HUES64 (cell line): ENCODE measurements at regions not wholly inside any gene's neighbourhood (a gene's known extent, or its start where the extent isn't known, plus 50 kb on each side); places are given as distances from the start of the nearest gene placed in this dataset.

Experiments
- H3K27ac ChIP-seq: 2 replicates; pipeline ENCODE4 v1.7.0; 2013; ENCODE audit warnings: low read depth, low read length, inconsistent platforms
- H3K27me3 ChIP-seq: 2 replicates; pipeline ENCODE4 v1.6.1; 2013; ENCODE audit warnings: mild to moderate bottlenecking, low read length; ENCODE audit not compliant: insufficient read depth
- H3K36me3 ChIP-seq: 2 replicates; pipeline ENCODE4 v1.6.1; 2013; ENCODE audit warnings: mild to moderate bottlenecking, low read length; ENCODE audit not compliant: insufficient read depth
- H3K4me1 ChIP-seq: 2 replicates; pipeline ENCODE4 v1.6.1; 2013; ENCODE audit warnings: mild to moderate bottlenecking, low read length, moderate library complexity; ENCODE audit not compliant: insufficient read depth
- H3K4me3 ChIP-seq: 2 replicates; pipeline ENCODE4 v1.5.1; 2013; ENCODE audit warnings: mild to moderate bottlenecking, low read length, moderate library complexity
- H3K9ac ChIP-seq: 2 replicates; pipeline ENCODE4 v1.6.1; 2013; ENCODE audit warnings: mild to moderate bottlenecking, low read depth, low read length
- H3K9me3 ChIP-seq: 2 replicates; pipeline ENCODE4 v1.6.1; 2013; ENCODE audit warnings: low read depth, low read length; ENCODE audit not compliant: insufficient read depth
- WGBS: fragments of 150-250, 120-280 bp; methylation state at CpG from one replicate; pipeline ENCODE4 v1.1.7; 2013; ENCODE audit warnings: missing lambda C conversion rate; 5-methylcytosine and 5-hydroxymethylcytosine counted together

DNA sequence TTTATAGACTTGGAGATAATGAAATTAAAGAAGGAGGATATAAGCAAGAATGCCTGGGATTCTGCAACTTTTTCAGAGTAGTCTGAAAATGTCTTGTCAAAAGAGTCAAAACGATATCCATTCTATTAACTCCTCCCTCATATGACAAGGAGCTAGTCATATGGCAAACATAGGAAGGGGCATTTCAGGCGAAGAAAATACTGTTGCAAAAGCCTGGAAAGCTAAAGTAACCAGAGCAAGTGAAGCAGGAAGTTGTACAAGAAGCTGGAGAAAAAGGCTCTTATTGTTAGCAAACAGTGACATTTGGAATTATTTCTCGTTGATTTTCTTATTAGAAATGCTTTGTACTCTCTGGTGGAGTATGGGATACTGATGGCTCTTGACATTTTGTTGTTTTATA, 94.0 kb upstream of the PTPRD start:
- Histone ChIP-seq H3K27me3 (no peaks in the 10 kb centered on the region), H3K9ac (no peak overlapping the region), H3K9me3 (no peaks in the 10 kb centered on the region), H3K36me3 (no peaks in the 10 kb centered on the region), H3K27ac (no peak overlapping the region), H3K4me1 (peaks cover 6% of the 10 kb centered on the region; the same call in 1 of the 2 replicates), H3K4me3 (no peak overlapping the region)
- WGBS: 93% methylated on average over 3 of the region's 3 CpGs

DNA sequence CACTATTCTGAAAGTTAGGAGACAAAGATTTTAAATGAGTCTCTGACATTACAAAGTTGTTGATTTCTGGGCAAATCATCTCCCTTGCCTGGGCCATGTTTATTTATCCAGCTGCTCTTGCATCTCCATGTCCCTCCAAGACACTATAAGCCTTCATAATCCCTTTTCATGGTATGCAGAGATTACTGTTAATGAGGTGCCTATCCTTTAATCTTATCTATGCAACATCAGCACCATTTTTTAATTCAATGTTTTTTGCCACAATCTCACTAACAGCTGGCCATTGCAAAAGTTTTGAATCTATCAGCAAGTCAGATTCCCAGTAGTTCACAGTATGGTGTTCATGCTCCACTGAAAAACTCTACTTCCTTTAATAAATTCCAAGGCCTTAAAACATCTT, 108.5 kb upstream of the PTPRD start:
- Histone ChIP-seq H3K27me3 (no peaks in the 10 kb centered on the region), H3K9me3 (no peaks in the 10 kb centered on the region), H3K27ac (no peak overlapping the region), H3K4me3 (no peak overlapping the region), H3K4me1 (no peaks in the 10 kb centered on the region), H3K36me3 (no peaks in the 10 kb centered on the region), H3K9ac (no peak overlapping the region)

DNA sequence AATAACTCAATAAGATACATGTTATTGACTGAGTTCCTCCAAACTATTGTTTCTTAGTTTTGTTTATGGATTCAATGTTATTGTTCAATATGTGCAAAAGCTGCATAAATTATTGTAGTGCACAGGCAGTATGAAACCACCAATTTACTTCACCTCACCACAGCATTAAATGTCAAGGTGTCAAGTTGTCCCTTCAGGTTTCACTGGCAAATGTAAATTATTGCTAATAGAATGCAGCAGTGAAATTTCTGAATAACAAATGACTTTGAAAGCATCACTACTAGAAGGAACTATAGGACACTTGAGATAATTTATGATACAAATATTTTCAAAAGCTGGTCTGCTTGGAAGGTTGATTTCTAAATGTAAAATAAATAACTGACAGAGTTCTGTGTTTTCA, 116.4 kb upstream of the PTPRD start:
- Histone ChIP-seq H3K9ac (no peak overlapping the region), H3K27ac (no peak overlapping the region), H3K36me3 (no peaks in the 10 kb centered on the region), H3K4me1 (no peaks in the 10 kb centered on the region; the same call in 1 of the 2 replicates), H3K27me3 (no peaks in the 10 kb centered on the region), H3K4me3 (no peak overlapping the region), H3K9me3 (no peaks in the 10 kb centered on the region)

DNA sequence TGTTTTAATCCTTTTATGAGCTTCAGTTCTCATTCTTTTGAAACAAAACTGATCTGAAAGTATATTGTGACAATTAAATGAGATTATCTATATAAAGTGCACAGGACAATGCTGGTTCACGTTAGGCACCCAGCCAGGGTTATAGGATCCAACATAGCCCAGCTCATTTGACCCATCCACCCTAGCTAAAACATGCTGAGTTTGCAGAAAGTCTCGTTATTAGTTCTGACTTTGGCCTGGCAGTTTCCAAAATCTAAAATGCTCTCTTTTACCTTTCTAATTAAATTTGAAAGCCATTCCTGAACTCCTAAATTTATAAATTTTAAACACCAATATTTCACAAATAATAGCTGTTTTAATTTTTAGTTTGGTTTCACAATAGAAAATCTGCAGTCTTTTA, 131.9 kb upstream of the PTPRD start:
- no peak overlapping the region for H3K27ac ChIP-seq
- no peaks in the 10 kb centered on the region for H3K36me3 ChIP-seq
- 88% methylated on average over 2 of the region's 2 CpGs for WGBS

DNA sequence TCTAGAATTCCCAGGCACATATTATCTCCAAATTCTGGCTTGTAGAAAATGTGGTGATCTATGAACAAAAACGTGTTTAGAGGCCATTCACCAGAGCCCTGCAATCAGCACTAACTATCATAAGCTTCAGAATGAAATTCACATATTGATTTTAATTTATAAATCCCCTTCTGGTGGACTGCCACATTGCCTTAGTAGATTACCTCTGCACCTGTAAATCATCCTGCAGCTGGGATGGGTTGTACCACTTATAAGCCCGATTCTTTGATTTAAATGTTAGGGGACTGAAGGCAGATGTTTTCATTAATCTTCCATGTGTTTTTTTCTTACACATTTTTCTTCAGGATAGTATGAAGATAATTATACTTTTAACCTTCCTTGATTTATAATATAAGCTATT, 140.7 kb upstream of the PTPRD start:
- Histone ChIP-seq H3K36me3 (no peaks in the 10 kb centered on the region), H3K27ac (no peak overlapping the region), H3K4me1 (no peaks in the 10 kb centered on the region), H3K9me3 (no peaks in the 10 kb centered on the region; the same call in 1 of the 2 replicates), H3K27me3 (no peaks in the 10 kb centered on the region), H3K9ac (no peak overlapping the region), H3K4me3 (no peak overlapping the region)
- WGBS: 92% methylated on average over 1 of the region's 2 CpGs

More for the DNA sequence above, 131.9 kb upstream of the PTPRD start:
- H3K27me3 ChIP-seq: no peaks in the 10 kb centered on the region
- H3K9me3 ChIP-seq: no peaks in the 10 kb centered on the region
- no peaks in the 10 kb centered on the region for H3K4me1 ChIP-seq
- H3K9ac ChIP-seq: no peak overlapping the region
- no peak overlapping the region for H3K4me3 ChIP-seq

DNA sequence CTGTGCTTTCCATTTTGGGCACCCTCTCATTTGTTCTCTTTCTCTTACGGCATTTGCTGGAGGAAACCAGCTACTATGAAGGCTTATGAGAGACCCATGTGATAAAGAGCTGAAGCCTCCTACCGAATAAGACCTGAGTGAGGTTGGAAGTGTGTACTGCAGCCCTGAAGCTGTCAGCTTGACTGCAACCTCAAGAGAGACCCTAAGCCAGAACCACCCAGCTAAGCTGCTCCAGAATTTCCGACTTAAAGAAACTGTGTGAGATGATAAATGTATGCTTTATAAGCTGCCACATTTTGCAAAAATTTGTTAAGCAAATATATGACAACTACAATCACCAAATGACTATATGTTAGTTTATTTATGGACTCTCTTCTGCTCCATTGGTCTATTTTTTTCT, 151.7 kb upstream of the PTPRD start:
- H3K27ac ChIP-seq: no peak overlapping the region
- H3K9me3 ChIP-seq: no peaks in the 10 kb centered on the region
- no peaks in the 10 kb centered on the region; the same call in 1 of the 2 replicates for H3K4me1 ChIP-seq
- 96% methylated on average over 2 of the region's 3 CpGs for WGBS
- no peak overlapping the region for H3K9ac ChIP-seq
- no peaks in the 10 kb centered on the region for H3K27me3 ChIP-seq
- H3K4me3 ChIP-seq: no peak overlapping the region
- H3K36me3 ChIP-seq: no peaks in the 10 kb centered on the region

DNA sequence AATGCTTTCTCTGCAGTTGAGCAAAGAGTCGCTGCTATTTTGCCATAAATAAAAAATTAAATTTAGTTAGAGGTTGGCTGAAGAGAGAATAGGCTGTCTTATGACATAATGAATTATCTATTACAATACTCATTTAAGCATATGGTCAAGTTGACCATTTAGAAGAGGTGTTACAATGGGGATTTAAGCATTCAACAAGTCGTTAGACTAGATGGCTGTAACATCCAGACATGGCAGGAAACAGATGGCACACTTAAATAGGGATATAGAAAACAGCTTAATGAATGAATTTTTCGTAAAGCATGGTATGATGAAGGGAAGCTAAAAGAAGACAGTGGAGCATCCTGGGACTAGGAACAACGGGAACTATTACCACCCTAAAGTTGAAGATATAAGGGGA, 160.3 kb upstream of the PTPRD start:
- Histone ChIP-seq H3K27me3 (no peaks in the 10 kb centered on the region), H3K9ac (no peak overlapping the region), H3K4me3 (no peak overlapping the region), H3K27ac (no peak overlapping the region), H3K9me3 (no peaks in the 10 kb centered on the region), H3K4me1 (no peaks in the 10 kb centered on the region), H3K36me3 (no peaks in the 10 kb centered on the region)
- WGBS: 88% methylated on average over 4 of the region's 4 CpGs

DNA sequence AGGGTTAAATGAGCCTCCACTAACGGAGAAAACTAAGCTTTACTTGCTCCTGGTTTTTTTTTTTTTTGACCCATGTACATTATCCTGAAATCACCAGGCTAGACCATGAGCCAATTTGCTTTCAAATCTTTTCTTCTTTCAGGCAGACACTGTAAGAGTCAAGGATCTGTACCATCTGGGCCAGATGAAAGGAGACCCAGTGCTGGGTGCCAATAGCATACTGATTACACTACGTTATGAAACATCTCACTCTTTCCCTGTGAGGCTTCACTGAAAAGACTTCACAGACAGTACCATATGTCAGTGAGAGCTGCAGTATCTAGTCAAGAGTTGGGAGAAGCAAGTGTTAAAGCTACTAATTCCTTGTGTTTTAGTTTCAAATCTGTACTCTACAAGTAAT, 161.2 kb upstream of the PTPRD start:
- Histone ChIP-seq H3K9ac (no peak overlapping the region), H3K36me3 (no peaks in the 10 kb centered on the region), H3K27me3 (no peaks in the 10 kb centered on the region), H3K27ac (no peak overlapping the region), H3K4me3 (no peak overlapping the region), H3K9me3 (no peaks in the 10 kb centered on the region), H3K4me1 (no peaks in the 10 kb centered on the region)
- 89% methylated on average over 2 of the region's 2 CpGs for WGBS

DNA sequence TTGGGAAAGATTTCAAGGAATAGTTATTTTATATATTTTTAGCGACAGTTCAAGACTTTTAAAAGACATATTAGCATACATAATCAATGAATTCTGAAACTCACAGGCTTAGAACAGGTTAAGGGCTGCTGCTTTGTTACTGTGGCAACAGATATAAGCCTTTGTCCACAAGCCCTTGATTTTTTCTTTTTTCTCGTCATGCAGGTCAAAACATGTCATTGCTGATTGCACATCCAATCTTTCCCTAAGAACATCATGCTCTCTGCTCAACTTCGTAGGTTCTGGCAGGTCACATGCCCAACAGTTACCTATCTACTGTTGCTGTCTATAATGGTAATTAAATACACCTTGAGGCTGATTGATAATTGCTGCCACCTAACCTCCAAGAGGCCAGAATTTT, 172.5 kb upstream of the PTPRD start:
- Histone ChIP-seq H3K9me3 (0 out of 2 replicates have a peak, but pooled peaks cover under 1% of the 10 kb centered on the region), H3K36me3 (no peaks in the 10 kb centered on the region), H3K4me1 (no peaks in the 10 kb centered on the region), H3K27me3 (no peaks in the 10 kb centered on the region), H3K4me3 (no peak overlapping the region), H3K9ac (no peak overlapping the region), H3K27ac (no peak overlapping the region)
- WGBS: 88% methylated on average over 2 of the region's 3 CpGs

DNA sequence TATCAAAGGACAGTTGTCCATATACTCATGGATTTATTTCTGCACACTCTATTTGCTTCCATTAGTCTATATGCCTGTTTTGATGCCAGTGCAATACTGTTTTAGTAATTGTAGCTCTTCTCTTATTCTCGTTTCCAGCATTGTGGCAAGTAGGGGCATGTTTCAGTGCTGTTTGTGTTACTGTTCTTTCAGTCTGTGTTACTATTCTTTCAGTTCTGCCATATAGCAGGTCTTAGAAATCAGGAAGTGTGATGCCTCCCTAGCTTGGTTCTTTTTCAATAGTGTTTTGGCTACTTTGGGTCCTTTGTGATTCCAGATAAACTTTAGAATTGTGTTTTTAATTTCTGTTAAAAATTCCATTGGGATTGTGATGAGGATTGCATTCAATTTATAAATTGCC, 180.5 kb upstream of the PTPRD start:
- Histone ChIP-seq H3K36me3 (no peaks in the 10 kb centered on the region), H3K27ac (no peak overlapping the region), H3K27me3 (no peaks in the 10 kb centered on the region), H3K4me3 (no peak overlapping the region), H3K4me1 (no peaks in the 10 kb centered on the region), H3K9me3 (peaks cover 8% of the 10 kb centered on the region; the same call in 1 of the 2 replicates), H3K9ac (no peak overlapping the region)
- WGBS: 91% methylated on average over 1 of the region's 1 CpG

DNA sequence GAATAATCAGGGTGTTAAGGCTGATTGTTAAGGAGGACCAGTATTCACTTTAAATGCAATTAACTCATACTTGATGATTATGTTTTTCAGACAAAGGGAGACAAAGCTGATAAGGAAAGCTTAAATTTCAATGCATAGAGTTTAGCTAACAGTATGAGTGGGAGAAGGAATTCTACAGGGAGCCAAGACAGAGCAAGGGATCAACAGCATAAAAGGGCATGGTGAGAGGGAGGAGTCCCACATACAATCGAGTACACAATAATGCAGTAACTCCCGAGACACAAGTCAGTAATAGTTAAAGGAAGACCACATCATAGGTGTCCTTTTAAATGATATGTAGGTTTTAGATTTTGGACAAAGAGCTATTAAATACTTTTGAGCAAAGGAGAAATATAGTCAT, 191.7 kb upstream of the PTPRD start:
- Histone ChIP-seq H3K4me1 (peaks cover 12% of the 10 kb centered on the region; the same call in 1 of the 2 replicates), H3K27me3 (no peaks in the 10 kb centered on the region), H3K36me3 (no peaks in the 10 kb centered on the region), H3K9me3 (no peaks in the 10 kb centered on the region), H3K4me3 (no peak overlapping the region), H3K9ac (no peak overlapping the region), H3K27ac (no peak overlapping the region)
- 100% methylated on average over 2 of the region's 2 CpGs for WGBS

DNA sequence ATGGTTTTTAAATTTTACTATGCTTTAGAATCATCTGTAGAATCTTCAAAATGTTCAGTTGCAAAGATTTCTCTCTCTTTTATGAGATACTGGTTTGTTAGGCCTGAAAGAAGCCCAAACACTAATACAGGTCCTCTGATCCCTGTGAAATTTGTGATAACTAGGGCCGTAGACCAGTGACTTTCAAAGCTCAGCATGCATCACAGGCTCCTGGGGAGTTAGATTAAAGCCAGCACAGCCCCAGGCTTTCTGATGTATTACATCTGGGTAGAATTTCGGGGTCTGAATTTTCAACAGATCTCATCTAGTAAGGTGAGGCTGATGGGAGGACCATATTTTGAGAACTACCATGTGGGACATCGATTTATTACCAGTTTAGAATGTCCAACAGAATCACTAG, 194.1 kb upstream of the PTPRD start:
- Histone ChIP-seq H3K4me3 (no peak overlapping the region), H3K27me3 (no peaks in the 10 kb centered on the region), H3K9me3 (no peaks in the 10 kb centered on the region), H3K27ac (no peak overlapping the region), H3K4me1 (peaks cover 12% of the 10 kb centered on the region; the same call in 1 of the 2 replicates), H3K9ac (no peak overlapping the region), H3K36me3 (no peaks in the 10 kb centered on the region)
- WGBS: 66% methylated on average over 3 of the region's 3 CpGs
